ENCODE measurements at regions not wholly inside any gene's neighbourhood (a gene's known extent, or its start where the extent isn't known, plus 50 kb on each side); places are given as distances from the start of the nearest gene placed in this dataset.

DNA sequence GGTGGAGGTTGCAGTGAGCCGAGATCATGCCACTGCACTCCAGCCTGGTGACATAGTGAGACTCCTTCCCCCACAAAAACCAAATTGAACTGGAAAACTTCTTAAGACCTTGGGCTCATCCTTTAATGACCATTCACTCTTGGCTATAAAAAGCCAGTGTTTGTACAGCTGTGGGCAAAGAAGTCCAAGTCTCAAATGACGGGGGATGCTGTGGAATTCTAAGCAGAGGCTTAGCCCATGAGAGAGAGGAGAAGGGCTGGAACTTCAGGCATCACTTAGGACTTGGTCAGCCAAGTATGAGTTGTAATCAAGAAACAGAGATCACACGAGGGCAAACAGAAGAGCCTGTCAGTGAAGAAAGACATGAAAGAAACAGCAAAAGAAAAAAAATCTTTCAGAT, 79.3 kb upstream of the POU3F3 start:
- no peak overlapping the region for H3K4me2 ChIP-seq (ENCODE audit: extremely low read depth, insufficient read depth, low read length)
- no peaks in the 10 kb centered on the region for H4K20me1 ChIP-seq (ENCODE audit: control insufficient read depth, extremely low read depth, insufficient read depth, low read length)

DNA sequence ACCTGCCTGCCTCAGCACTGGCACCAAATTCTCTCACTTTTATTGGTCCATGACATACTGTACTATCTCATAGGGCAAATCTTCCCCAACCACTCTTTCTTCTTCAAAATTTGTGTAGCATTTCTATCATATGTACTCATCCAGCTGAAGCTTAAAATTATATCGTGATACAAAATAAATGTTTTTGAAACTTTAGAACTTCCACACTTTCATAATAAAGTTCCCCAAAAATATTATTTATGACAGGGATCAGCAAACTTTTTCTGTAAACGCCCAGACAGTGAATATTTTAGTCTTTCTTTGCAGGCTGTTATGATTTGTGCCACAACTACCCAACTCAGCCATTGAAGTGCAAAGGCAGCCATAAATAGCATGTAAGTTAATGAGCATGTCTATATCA, 76.2 kb upstream of the POU3F3 start:
- H3K9me3 ChIP-seq (ENCODE audit: control insufficient read depth, insufficient read depth, low read depth, low read length), result no peaks in the 10 kb centered on the region
- no peaks in the 10 kb centered on the region for H3K4me1 ChIP-seq (ENCODE audit: control insufficient read depth, extremely low read depth, insufficient read depth, low read length)
- no peaks in the 10 kb centered on the region for H3K27me3 ChIP-seq (ENCODE audit: control insufficient read depth, insufficient read depth, low read length)
- no peaks in the 10 kb centered on the region for H3K36me3 ChIP-seq (ENCODE audit: control insufficient read depth, insufficient read depth, low read length)
- H3K4me2 ChIP-seq (ENCODE audit: extremely low read depth, insufficient read depth, low read length), result no peak overlapping the region
- no peak overlapping the region for H3K4me3 ChIP-seq (replicated peaks in 1 of 4; ENCODE audit: control extremely low read depth in 1 of 4, insufficient read depth in 1 of 4, low read depth in 3 of 4, low read length in 4 of 4)
- no peak overlapping the region for H3K27ac ChIP-seq (ENCODE audit: insufficient read depth, low read length)
- H3K9ac ChIP-seq (ENCODE audit: insufficient read depth, low read length), result no peak overlapping the region
- TF ChIP-seq, protein P1, sequence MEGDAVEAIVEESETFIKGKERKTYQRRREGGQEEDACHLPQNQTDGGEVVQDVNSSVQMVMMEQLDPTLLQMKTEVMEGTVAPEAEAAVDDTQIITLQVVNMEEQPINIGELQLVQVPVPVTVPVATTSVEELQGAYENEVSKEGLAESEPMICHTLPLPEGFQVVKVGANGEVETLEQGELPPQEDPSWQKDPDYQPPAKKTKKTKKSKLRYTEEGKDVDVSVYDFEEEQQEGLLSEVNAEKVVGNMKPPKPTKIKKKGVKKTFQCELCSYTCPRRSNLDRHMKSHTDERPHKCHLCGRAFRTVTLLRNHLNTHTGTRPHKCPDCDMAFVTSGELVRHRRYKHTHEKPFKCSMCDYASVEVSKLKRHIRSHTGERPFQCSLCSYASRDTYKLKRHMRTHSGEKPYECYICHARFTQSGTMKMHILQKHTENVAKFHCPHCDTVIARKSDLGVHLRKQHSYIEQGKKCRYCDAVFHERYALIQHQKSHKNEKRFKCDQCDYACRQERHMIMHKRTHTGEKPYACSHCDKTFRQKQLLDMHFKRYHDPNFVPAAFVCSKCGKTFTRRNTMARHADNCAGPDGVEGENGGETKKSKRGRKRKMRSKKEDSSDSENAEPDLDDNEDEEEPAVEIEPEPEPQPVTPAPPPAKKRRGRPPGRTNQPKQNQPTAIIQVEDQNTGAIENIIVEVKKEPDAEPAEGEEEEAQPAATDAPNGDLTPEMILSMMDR (conservative IDR thresholded peaks at IDR 0.05 in 1 of 2, IDR thresholded peaks at IDR 0.05 in 1 of 2; ENCODE audit: low read depth in 1 of 2, low read length in 2 of 2), result no peak
- TF ChIP-seq EZH2 (IDR thresholded peaks at IDR 0.05; ENCODE audit: low read length, missing control alignments), result no peak
- H4K20me1 ChIP-seq (ENCODE audit: control insufficient read depth, extremely low read depth, insufficient read depth, low read length), result no peaks in the 10 kb centered on the region
- H3K79me2 ChIP-seq (ENCODE audit: control insufficient read depth, insufficient read depth, low read length), result no peaks in the 10 kb centered on the region
- no peak overlapping the region for H2AFZ ChIP-seq (ENCODE audit: low read length)
- DNase-seq (ENCODE audit: low read depth in 2 of 2), result no peak

More for the DNA sequence above, 79.3 kb upstream of the POU3F3 start:
- no peak overlapping the region for H2AFZ ChIP-seq (ENCODE audit: low read length)
- no peaks in the 10 kb centered on the region for H3K79me2 ChIP-seq (ENCODE audit: control insufficient read depth, insufficient read depth, low read length)
- H3K4me3 ChIP-seq (replicated peaks in 1 of 4; ENCODE audit: control extremely low read depth in 1 of 4, insufficient read depth in 1 of 4, low read depth in 3 of 4, low read length in 4 of 4), result no peak overlapping the region
- no peaks in the 10 kb centered on the region for H3K36me3 ChIP-seq (ENCODE audit: control insufficient read depth, insufficient read depth, low read length)
- DNase-seq (ENCODE audit: low read depth in 2 of 2), result peak in 1 of 2 donors; percentile 89
- no peaks in the 10 kb centered on the region for H3K4me1 ChIP-seq (ENCODE audit: control insufficient read depth, extremely low read depth, insufficient read depth, low read length)
- no peaks in the 10 kb centered on the region for H3K9me3 ChIP-seq (ENCODE audit: control insufficient read depth, insufficient read depth, low read depth, low read length)
- H3K27me3 ChIP-seq (ENCODE audit: control insufficient read depth, insufficient read depth, low read length), result no peaks in the 10 kb centered on the region
- TF ChIP-seq, protein P1 (conservative IDR thresholded peaks at IDR 0.05 in 1 of 2, IDR thresholded peaks at IDR 0.05 in 1 of 2; ENCODE audit: low read depth in 1 of 2, low read length in 2 of 2), result no peak
- TF ChIP-seq EZH2 (IDR thresholded peaks at IDR 0.05; ENCODE audit: low read length, missing control alignments), result no peak
- H3K9ac ChIP-seq (ENCODE audit: insufficient read depth, low read length), result no peak overlapping the region
- H3K27ac ChIP-seq (ENCODE audit: insufficient read depth, low read length), result no peak overlapping the region

DNA sequence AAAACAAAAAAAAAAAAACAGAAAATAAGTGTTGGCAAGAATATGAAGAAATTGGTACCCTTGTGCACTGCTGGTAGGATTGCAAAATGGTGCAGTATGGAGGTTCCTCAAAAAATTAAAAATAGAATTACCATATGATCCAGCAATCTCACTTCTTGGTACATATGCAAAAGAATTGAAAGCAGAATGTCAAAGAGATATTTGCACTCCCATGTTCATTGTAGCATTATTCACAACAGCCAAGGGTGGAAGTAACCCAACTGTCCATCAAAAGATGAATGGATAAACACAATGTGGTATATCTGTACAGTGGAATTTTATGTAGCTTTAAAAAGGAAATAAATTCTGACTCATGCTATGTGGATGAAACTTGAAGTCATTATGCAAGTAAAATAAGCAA, 72.8 kb upstream of the POU3F3 start:
- Histone ChIP-seq H3K27ac (ENCODE audit: insufficient read depth, low read length) (no peak overlapping the region), H2AFZ (ENCODE audit: low read length) (no peak overlapping the region), H3K79me2 (ENCODE audit: control insufficient read depth, insufficient read depth, low read length) (no peaks in the 10 kb centered on the region), H3K27me3 (ENCODE audit: control insufficient read depth, insufficient read depth, low read length) (no peaks in the 10 kb centered on the region), H3K4me2 (ENCODE audit: extremely low read depth, insufficient read depth, low read length) (no peak overlapping the region), H3K9me3 (ENCODE audit: control insufficient read depth, insufficient read depth, low read depth, low read length) (no peaks in the 10 kb centered on the region), H3K4me3 (replicated peaks in 1 of 4; ENCODE audit: control extremely low read depth in 1 of 4, insufficient read depth in 1 of 4, low read depth in 3 of 4, low read length in 4 of 4) (no peak overlapping the region), H4K20me1 (ENCODE audit: control insufficient read depth, extremely low read depth, insufficient read depth, low read length) (no peaks in the 10 kb centered on the region), H3K36me3 (ENCODE audit: control insufficient read depth, insufficient read depth, low read length) (no peaks in the 10 kb centered on the region), H3K9ac (ENCODE audit: insufficient read depth, low read length) (no peak overlapping the region), H3K4me1 (ENCODE audit: control insufficient read depth, extremely low read depth, insufficient read depth, low read length) (no peaks in the 10 kb centered on the region)
- peak in 1 of 2 donors; percentile 42 for DNase-seq (ENCODE audit: low read depth in 2 of 2)
- TF ChIP-seq EZH2 (IDR thresholded peaks at IDR 0.05; ENCODE audit: low read length, missing control alignments), result no peak
- TF ChIP-seq, protein P1 (conservative IDR thresholded peaks at IDR 0.05 in 1 of 2, IDR thresholded peaks at IDR 0.05 in 1 of 2; ENCODE audit: low read depth in 1 of 2, low read length in 2 of 2), result no peak

Data from fibroblast of lung (primary cell).